Vagina (tissue), 2 donors: ENCODE measurements at regions not wholly inside any gene's neighbourhood (a gene's known extent, or its start where the extent isn't known, plus 50 kb on each side); places are given as distances from the start of the nearest gene placed in this dataset.

ENCODE experiments used
- CTCF ChIP-seq, 3 experiments: fragments of 450-650 bp in 2 of 3; fragments of 200-600 bp in 1 of 3; sonication (generic) in 1 of 3; IDR thresholded peaks; one replicate each; pipeline ENCODE4 v1.5.1; 2017 to 2019; ENCODE audit warnings: antibody characterized with exemption in 3 of 3, mild to moderate bottlenecking in 2 of 3, moderate library complexity in 2 of 3
- POLR2A ChIP-seq, 2 donors: fragments of 450-650 bp; IDR thresholded peaks; one replicate each; pipeline ENCODE4 v1.6.1; 2017; ENCODE audit warnings: antibody characterized with exemption in 2 of 2, mild to moderate bottlenecking in 2 of 2, moderate library complexity in 2 of 2
- POLR2AphosphoS5 ChIP-seq, 2 donors: sonication (generic); formaldehyde crosslinking; IDR thresholded peaks; one replicate each; pipeline ENCODE4 v1.9.0; 2017; ENCODE audit warnings: antibody characterized with exemption in 2 of 2, mild to moderate bottlenecking in 2 of 2, low read depth in 1 of 2; ENCODE audit not compliant: insufficient read depth in 1 of 2

GRCh38 chr6:22473991-22474682 lies 95.2 kb upstream of the HDGFL1 start:
- TF ChIP-seq POLR2A (IDR thresholded peaks at IDR 0.05): no peak
- TF ChIP-seq CTCF (IDR thresholded peaks at IDR 0.05): no peak
- TF ChIP-seq POLR2AphosphoS5 (IDR thresholded peaks at IDR 0.05; ENCODE audit: insufficient read depth in 1 of 2, low read depth in 1 of 2): no peak
